ENCODE measurements at regions not wholly inside any gene's neighbourhood (a gene's known extent, or its start where the extent isn't known, plus 50 kb on each side); places are given as distances from the start of the nearest gene placed in this dataset.

DNA sequence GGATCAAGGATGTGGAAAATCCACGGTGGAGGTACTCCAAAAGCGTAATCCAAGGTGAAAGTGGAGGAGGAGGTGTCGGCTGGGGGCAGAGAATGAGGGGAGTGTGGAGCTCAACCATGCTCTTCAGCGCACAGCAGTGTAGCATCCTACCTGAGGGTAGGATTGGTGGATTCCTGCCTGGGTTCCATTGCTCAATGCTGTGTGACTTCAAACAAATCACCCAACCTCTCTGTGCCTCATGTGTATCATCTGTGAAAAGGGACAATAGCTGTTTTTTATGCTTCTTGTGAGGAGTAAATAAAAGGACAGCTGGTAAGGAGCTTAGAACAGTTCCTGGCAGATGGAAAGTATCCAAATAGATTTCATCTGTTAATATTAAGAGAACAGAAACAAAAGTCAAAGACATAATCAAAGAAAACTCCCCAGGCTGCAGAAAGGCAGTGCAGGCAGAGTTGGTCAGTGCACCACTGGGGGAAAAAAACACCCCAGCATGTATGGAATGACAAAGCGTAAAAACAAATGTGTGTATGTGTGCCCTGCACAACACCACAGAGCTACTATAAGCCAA, 130.0 kb upstream of the HDAC4 start:
- ChIA-PET POLR2A (no interaction called here), CTCF (no interaction called here)
- DNase-seq (ENCODE audit: extremely low spot score): no peak
- TF ChIP-seq, protein P1, sequence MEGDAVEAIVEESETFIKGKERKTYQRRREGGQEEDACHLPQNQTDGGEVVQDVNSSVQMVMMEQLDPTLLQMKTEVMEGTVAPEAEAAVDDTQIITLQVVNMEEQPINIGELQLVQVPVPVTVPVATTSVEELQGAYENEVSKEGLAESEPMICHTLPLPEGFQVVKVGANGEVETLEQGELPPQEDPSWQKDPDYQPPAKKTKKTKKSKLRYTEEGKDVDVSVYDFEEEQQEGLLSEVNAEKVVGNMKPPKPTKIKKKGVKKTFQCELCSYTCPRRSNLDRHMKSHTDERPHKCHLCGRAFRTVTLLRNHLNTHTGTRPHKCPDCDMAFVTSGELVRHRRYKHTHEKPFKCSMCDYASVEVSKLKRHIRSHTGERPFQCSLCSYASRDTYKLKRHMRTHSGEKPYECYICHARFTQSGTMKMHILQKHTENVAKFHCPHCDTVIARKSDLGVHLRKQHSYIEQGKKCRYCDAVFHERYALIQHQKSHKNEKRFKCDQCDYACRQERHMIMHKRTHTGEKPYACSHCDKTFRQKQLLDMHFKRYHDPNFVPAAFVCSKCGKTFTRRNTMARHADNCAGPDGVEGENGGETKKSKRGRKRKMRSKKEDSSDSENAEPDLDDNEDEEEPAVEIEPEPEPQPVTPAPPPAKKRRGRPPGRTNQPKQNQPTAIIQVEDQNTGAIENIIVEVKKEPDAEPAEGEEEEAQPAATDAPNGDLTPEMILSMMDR (IDR thresholded peaks at IDR 0.05; ENCODE audit: control extremely low read depth, extremely low read depth, low read depth, missing control alignments): no peak

DNA sequence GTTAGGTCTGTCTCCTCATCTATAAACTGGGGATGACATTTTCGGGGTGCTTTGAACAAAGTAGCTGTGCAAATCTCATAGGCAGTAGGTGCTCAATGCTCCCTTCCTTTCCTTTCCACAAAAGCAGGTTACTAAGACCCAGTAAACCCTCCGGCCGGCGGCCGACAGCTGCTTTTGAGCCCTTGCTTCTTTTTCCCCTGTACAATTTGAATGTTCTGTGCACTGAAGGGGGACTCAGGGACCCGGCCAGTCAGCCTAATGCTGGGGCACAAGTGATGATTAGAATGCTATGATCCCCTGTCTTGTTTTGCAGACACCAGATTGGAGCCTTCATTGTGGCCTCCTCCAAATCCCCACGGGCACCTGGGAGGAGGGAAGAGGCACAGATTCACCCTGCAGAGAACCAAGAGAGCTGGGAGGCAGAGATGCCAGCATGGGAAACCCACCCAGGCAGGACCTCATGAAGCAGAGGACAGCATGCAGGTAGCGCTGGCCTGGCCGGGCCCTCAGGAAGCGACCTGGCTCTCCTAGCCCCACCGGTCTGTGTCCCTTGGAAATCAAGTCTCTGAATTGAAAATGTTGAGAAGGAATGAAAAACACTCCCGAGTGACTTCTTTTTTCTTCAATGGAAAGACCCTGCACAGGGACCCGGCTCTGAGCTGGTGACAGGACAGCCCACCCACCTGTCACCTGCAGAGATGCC, 128.6 kb upstream of the HDAC4 start:
- DNase-seq (ENCODE audit: extremely low spot score): no peak

DNA sequence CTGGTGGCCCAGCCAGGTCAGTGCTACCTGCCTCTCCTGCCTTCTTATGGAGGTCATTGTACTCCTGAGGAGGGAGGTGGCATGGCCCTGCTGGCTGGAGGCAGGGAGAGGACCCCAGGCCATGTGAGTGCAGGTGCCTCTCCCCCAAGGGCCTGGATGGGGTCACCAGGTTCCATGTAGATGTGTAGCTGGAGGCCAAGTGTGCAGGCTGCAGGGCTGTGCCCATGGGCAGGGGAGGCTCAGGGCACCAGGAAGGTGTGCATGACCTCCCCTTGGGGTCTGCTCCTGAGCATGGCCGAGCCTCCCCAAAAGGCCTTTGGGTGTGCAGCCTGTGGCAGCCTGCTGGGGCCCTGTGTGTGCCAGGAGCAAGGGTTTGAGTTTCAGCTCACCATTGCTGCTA, 128.1 kb upstream of the HDAC4 start:
- CTCF ChIA-PET: no interaction called here
- TF ChIP-seq, protein P1 (IDR thresholded peaks at IDR 0.05; ENCODE audit: control extremely low read depth, extremely low read depth, low read depth, missing control alignments): no peak
- DNase-seq (ENCODE audit: extremely low spot score): no peak
- POLR2A ChIA-PET: no interaction called here

More for the DNA sequence above, 128.6 kb upstream of the HDAC4 start:
- POLR2A ChIA-PET: no interaction called here
- CTCF ChIA-PET: no interaction called here
- TF ChIP-seq, protein P1 (IDR thresholded peaks at IDR 0.05; ENCODE audit: control extremely low read depth, extremely low read depth, low read depth, missing control alignments): no peak

DNA sequence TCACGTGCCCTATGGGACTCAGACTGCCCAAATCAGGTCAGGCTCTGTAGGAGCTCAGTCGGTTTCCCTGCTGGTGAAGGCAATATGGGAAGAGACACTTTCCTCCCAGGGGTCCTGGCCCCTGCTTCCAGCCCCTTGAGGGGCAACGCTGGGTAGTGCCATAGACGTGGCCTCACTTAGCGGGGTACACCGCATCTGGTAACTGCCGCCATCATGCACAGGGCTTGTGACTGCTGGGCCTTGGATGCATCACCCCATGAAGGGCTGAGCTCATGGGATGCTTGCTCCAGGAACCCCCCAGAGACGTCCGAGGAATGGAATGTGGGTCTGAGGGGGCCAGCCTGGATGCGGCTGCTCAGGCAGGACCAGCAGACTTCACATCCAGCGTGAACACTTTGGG, 127.3 kb upstream of the HDAC4 start:
- no peak for DNase-seq (ENCODE audit: extremely low spot score)
- TF ChIP-seq, protein P1 (IDR thresholded peaks at IDR 0.05; ENCODE audit: control extremely low read depth, extremely low read depth, low read depth, missing control alignments): no peak
- ChIA-PET CTCF (no interaction called here), POLR2A (no interaction called here)

DNA sequence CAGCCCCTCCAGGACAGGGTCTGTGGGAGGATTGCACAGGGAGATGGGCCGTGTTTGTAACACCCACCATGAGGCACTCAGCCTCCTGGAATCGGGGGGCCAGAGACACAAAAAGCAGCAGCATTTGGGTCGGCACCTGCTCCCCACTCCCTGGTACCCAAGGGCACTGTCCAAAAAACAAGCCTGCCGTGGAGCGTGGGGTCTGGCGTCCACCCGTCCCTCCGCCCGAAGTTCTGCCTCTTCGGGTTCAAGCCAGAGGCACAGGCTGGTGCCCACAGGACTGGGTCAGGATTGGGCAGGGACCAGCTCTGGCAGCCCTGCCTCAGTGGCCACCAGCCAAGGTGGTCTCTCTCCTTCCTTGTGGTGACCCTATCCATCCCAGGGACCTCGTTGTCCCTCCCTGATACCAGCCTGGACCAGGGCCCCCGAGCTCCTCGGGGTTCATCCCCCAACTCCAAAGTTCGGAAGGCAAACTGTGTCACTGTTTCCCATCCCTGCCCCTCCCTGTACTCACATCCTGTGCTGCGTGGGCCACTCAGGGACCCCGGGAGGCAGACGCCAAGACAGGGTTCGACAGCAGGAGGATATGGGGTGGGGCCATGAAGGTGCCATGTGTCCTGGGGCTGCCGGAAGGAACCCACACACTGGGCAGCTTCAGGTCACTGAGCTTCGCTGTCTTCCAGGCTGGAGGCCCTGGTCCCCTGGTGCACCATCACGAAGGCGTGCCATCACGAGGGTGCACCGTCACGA, 126.0 kb upstream of the HDAC4 start:
- ChIA-PET CTCF (no interaction called here), POLR2A (no interaction called here)
- DNase-seq (ENCODE audit: extremely low spot score): no peak
- TF ChIP-seq, protein P1 (IDR thresholded peaks at IDR 0.05; ENCODE audit: control extremely low read depth, extremely low read depth, low read depth, missing control alignments): no peak

DNA sequence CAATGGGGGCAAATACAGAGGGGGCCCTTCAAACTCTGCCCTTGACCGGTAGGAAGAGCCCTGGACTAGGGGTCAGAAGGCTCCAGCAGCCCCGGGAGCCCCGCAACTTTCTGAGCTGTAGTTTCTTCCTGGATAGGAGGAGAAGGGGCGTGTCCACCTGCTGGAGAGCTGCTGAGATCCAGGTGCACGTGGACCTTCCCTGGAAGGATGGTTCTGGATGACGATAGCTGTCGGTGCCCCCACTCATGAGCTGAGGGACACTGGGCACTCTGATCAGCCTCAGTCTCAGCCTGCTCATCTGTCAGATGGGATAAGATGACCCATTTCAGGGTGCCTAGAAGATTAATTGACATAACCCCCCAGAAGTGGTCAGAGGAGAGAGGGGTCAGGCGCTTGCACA, 125.2 kb upstream of the HDAC4 start:
- DNase-seq (ENCODE audit: extremely low spot score): no peak
- CTCF ChIA-PET: no interaction called here
- TF ChIP-seq, protein P1 (IDR thresholded peaks at IDR 0.05; ENCODE audit: control extremely low read depth, extremely low read depth, low read depth, missing control alignments): no peak
- POLR2A ChIA-PET: no interaction called here

Measured in GM10248 (cell line).